HEK293 (cell line): ENCODE measurements at regions not wholly inside any gene's neighbourhood (a gene's known extent, or its start where the extent isn't known, plus 50 kb on each side); places are given as distances from the start of the nearest gene placed in this dataset.

Experiments used
- ATF2 ChIP-seq: fragments of 450-650 bp; formaldehyde crosslinking; IDR thresholded peaks from 2 replicates; pipeline ENCODE4 v1.5.1; 2016; ENCODE audit warnings: missing biosample characterization, missing genetic modification characterization, low read depth
- INSM2 ChIP-seq: fragments of 450-650 bp; formaldehyde crosslinking; IDR thresholded peaks from 2 replicates; pipeline ENCODE4 v1.5.1; 2016; ENCODE audit warnings: missing biosample characterization, missing genetic modification characterization
- OSR2 ChIP-seq: fragments of 450-650 bp; formaldehyde crosslinking; IDR thresholded peaks from 2 replicates; pipeline ENCODE4 v1.5.1; 2016; ENCODE audit warnings: missing biosample characterization, missing genetic modification characterization
- PATZ1 ChIP-seq: fragments of 450-650 bp; formaldehyde crosslinking; IDR thresholded peaks from 2 replicates; pipeline ENCODE4 v1.5.1; 2016; ENCODE audit warnings: missing biosample characterization, missing genetic modification characterization
- PBX3 ChIP-seq: sonication (generic); formaldehyde crosslinking; IDR thresholded peaks from 2 replicates; pipeline ENCODE4 v1.8.1; 2022; ENCODE audit warnings: mild to moderate bottlenecking, moderate library complexity, missing genetic modification reagents
- PRDM4 ChIP-seq: fragments of 450-650 bp; formaldehyde crosslinking; IDR thresholded peaks from 2 replicates; pipeline ENCODE4 v1.5.1; 2017; ENCODE audit warnings: missing biosample characterization, missing genetic modification characterization
- TRIM28 ChIP-seq: IDR thresholded peaks from 2 replicates; pipeline ENCODE4 v1.6.1; 2011; ENCODE audit warnings: low read length, control low read depth, borderline replicate concordance
- ZFP41 ChIP-seq: fragments of 450-650 bp; formaldehyde crosslinking; IDR thresholded peaks from 2 replicates; pipeline ENCODE4 v1.5.1; 2016; ENCODE audit warnings: missing biosample characterization, missing genetic modification characterization, borderline replicate concordance
- ZNF211 ChIP-seq: fragments of 450-650 bp; formaldehyde crosslinking; IDR thresholded peaks from 2 replicates; pipeline ENCODE4 v1.5.1; 2016; ENCODE audit warnings: low read depth, missing biosample characterization, missing genetic modification characterization
- ZNF248 ChIP-seq: fragments of 450-650 bp; formaldehyde crosslinking; IDR thresholded peaks from 2 replicates; pipeline ENCODE4 v1.5.1; 2017; ENCODE audit warnings: missing biosample characterization, missing genetic modification characterization
- ZNF266 ChIP-seq: fragments of 450-650 bp; formaldehyde crosslinking; IDR thresholded peaks from 2 replicates; pipeline ENCODE4 v1.5.1; 2016; ENCODE audit warnings: missing biosample characterization, missing genetic modification characterization, low read depth
- ZNF302 ChIP-seq: fragments of 450-650 bp; formaldehyde crosslinking; IDR thresholded peaks from 2 replicates; pipeline ENCODE4 v1.5.1; 2016; ENCODE audit warnings: missing biosample characterization, missing genetic modification characterization, low read depth
- ZNF362 ChIP-seq: fragments of 450-650 bp; formaldehyde crosslinking; IDR thresholded peaks from 2 replicates; pipeline ENCODE4 v1.5.1; 2016; ENCODE audit warnings: missing biosample characterization, missing genetic modification characterization
- ZNF394 ChIP-seq: fragments of 450-650 bp; formaldehyde crosslinking; IDR thresholded peaks from 2 replicates; pipeline ENCODE4 v1.5.1; 2016; ENCODE audit warnings: missing biosample characterization, missing genetic modification characterization, mild to moderate bottlenecking, moderate library complexity, borderline replicate concordance
- ZNF416 ChIP-seq: fragments of 450-650 bp; formaldehyde crosslinking; IDR thresholded peaks from 2 replicates; pipeline ENCODE4 v1.5.1; 2016; ENCODE audit warnings: missing biosample characterization, missing genetic modification characterization
- ZNF473 ChIP-seq: fragments of 450-650 bp; formaldehyde crosslinking; IDR thresholded peaks from 2 replicates; pipeline ENCODE4 v1.5.1; 2017; ENCODE audit warnings: missing biosample characterization, missing genetic modification characterization
- ZNF510 ChIP-seq: fragments of 450-650 bp; formaldehyde crosslinking; IDR thresholded peaks from 2 replicates; pipeline ENCODE4 v1.5.1; 2018; ENCODE audit warnings: mild to moderate bottlenecking, missing genetic modification characterization, missing biosample characterization; ENCODE audit not compliant: insufficient replicate concordance
- ZNF600 ChIP-seq: fragments of 450-650 bp; formaldehyde crosslinking; IDR thresholded peaks from 2 replicates; pipeline ENCODE4 v1.5.1; 2016; ENCODE audit warnings: missing biosample characterization, missing genetic modification characterization
- ZNF624 ChIP-seq: fragments of 450-650 bp; formaldehyde crosslinking; IDR thresholded peaks from 2 replicates; pipeline ENCODE4 v1.5.1; 2017; ENCODE audit warnings: missing biosample characterization, missing genetic modification characterization
- ZNF658 ChIP-seq: fragments of 450-650 bp; formaldehyde crosslinking; IDR thresholded peaks from 2 replicates; pipeline ENCODE4; 2016; ENCODE audit warnings: missing biosample characterization, missing genetic modification characterization
- ZNF660 ChIP-seq: fragments of 450-650 bp; IDR thresholded peaks from 2 replicates; pipeline ENCODE4 v1.5.1; 2018; ENCODE audit warnings: missing biosample characterization, mild to moderate bottlenecking, missing genetic modification characterization
- ZNF785 ChIP-seq: fragments of 450-650 bp; formaldehyde crosslinking; IDR thresholded peaks from 2 replicates; pipeline ENCODE4 v1.5.1; 2016; ENCODE audit warnings: missing biosample characterization, missing genetic modification characterization
- ZSCAN23 ChIP-seq: fragments of 450-650 bp; formaldehyde crosslinking; IDR thresholded peaks from 2 replicates; pipeline ENCODE4 v1.5.1; 2016; ENCODE audit warnings: missing biosample characterization, missing genetic modification characterization
- TF ChIP-seq, protein P1 (sequence below): fragments of 450-650 bp; formaldehyde crosslinking; IDR thresholded peaks from 2 replicates; pipeline ENCODE4 v1.5.1; 2017; ENCODE audit warnings: missing biosample characterization, missing genetic modification characterization
- TF ChIP-seq, protein P2 (sequence below): fragments of 450-650 bp; formaldehyde crosslinking; IDR thresholded peaks from 2 replicates; pipeline ENCODE4 v1.5.1; 2017; ENCODE audit warnings: missing biosample characterization, missing genetic modification characterization

- TF ChIP-seq PATZ1 (tag by site-specific recombination): peak; percentile 53
- TF ChIP-seq OSR2 (tag by site-specific recombination): peak; percentile 99
- TF ChIP-seq ZNF473 (tag by site-specific recombination): no peak
- TF ChIP-seq, protein P1, sequence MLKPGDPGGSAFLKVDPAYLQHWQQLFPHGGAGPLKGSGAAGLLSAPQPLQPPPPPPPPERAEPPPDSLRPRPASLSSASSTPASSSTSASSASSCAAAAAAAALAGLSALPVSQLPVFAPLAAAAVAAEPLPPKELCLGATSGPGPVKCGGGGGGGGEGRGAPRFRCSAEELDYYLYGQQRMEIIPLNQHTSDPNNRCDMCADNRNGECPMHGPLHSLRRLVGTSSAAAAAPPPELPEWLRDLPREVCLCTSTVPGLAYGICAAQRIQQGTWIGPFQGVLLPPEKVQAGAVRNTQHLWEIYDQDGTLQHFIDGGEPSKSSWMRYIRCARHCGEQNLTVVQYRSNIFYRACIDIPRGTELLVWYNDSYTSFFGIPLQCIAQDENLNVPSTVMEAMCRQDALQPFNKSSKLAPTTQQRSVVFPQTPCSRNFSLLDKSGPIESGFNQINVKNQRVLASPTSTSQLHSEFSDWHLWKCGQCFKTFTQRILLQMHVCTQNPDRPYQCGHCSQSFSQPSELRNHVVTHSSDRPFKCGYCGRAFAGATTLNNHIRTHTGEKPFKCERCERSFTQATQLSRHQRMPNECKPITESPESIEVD: peak; percentile 77
- TF ChIP-seq PBX3 (CRISPR knock-in tag): no peak
- no peak for TF ChIP-seq ZNF211 (tag by site-specific recombination)
- no peak for TF ChIP-seq ZNF302
- no peak for TF ChIP-seq ZNF248 (tag by site-specific recombination)
- no peak for TF ChIP-seq ZNF266 (tag by site-specific recombination)
- no peak for TF ChIP-seq ZNF510
- no peak for TF ChIP-seq INSM2 (tag by site-specific recombination)
- TF ChIP-seq TRIM28: 0 out of 2 replicates have a peak, but pooled peaks have one; percentile 29
- TF ChIP-seq ZNF660 (tag by site-specific recombination): no peak
- TF ChIP-seq ZNF394: peak; percentile 78
- no peak for TF ChIP-seq PRDM4 (tag by site-specific recombination)
- TF ChIP-seq ZNF362 (tag by site-specific recombination): no peak
- TF ChIP-seq ZNF658: no peak
- no peak for TF ChIP-seq ZFP41
- TF ChIP-seq ZNF624 (tag by site-specific recombination): no peak
- TF ChIP-seq ATF2: no peak
- no peak for TF ChIP-seq ZNF785 (tag by site-specific recombination)
- TF ChIP-seq ZSCAN23 (tag by site-specific recombination): peak; percentile 78; the same call in 1 of the 2 replicates
- TF ChIP-seq ZNF600 (tag by site-specific recombination): no peak
- no peak for TF ChIP-seq ZNF416 (tag by site-specific recombination)
- TF ChIP-seq, protein P2, sequence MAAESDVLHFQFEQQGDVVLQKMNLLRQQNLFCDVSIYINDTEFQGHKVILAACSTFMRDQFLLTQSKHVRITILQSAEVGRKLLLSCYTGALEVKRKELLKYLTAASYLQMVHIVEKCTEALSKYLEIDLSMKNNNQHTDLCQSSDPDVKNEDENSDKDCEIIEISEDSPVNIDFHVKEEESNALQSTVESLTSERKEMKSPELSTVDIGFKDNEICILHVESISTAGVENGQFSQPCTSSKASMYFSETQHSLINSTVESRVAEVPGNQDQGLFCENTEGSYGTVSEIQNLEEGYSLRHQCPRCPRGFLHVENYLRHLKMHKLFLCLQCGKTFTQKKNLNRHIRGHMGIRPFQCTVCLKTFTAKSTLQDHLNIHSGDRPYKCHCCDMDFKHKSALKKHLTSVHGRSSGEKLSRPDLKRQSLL: no peak
Observed at GRCh38 chr14:76961631-76962302, 66.7 kb downstream of the IRF2BPL start (continued).
